ENCODE measurements at regions not wholly inside any gene's neighbourhood (a gene's known extent, or its start where the extent isn't known, plus 50 kb on each side); places are given as distances from the start of the nearest gene placed in this dataset.

DNA sequence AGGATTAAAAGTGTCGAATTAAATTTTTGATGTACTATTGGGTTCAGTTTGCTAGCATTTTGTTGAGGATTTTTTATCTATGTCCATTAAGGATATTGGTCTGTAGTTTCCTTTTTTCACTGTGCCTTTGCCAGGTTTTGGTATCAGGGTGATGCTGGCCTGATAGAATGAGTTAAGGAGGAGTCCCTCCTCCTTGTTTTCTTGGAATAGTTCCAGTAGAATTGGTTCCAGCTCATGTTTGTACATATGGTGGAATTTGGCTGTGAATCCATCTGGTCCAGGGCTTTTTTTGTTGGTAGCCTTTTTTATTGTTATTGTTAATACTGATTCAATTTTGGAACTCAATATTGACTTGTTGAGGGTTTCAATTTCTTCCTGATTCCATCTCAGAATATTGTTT, 141.8 kb downstream of the SIM1 start:
- TF ChIP-seq POLR2AphosphoS5 (IDR thresholded peaks at IDR 0.05; ENCODE audit: low read depth) (no peak), SPI1 (IDR thresholded peaks at IDR 0.05; ENCODE audit: borderline replicate concordance, low read depth) (no peak), GABPA (IDR thresholded peaks at IDR 0.05; ENCODE audit: low read depth) (no peak)
- TF ChIP-seq, protein P1, sequence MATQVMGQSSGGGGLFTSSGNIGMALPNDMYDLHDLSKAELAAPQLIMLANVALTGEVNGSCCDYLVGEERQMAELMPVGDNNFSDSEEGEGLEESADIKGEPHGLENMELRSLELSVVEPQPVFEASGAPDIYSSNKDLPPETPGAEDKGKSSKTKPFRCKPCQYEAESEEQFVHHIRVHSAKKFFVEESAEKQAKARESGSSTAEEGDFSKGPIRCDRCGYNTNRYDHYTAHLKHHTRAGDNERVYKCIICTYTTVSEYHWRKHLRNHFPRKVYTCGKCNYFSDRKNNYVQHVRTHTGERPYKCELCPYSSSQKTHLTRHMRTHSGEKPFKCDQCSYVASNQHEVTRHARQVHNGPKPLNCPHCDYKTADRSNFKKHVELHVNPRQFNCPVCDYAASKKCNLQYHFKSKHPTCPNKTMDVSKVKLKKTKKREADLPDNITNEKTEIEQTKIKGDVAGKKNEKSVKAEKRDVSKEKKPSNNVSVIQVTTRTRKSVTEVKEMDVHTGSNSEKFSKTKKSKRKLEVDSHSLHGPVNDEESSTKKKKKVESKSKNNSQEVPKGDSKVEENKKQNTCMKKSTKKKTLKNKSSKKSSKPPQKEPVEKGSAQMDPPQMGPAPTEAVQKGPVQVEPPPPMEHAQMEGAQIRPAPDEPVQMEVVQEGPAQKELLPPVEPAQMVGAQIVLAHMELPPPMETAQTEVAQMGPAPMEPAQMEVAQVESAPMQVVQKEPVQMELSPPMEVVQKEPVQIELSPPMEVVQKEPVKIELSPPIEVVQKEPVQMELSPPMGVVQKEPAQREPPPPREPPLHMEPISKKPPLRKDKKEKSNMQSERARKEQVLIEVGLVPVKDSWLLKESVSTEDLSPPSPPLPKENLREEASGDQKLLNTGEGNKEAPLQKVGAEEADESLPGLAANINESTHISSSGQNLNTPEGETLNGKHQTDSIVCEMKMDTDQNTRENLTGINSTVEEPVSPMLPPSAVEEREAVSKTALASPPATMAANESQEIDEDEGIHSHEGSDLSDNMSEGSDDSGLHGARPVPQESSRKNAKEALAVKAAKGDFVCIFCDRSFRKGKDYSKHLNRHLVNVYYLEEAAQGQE (IDR thresholded peaks at IDR 0.05; ENCODE audit: insufficient replicate concordance, low read depth) = no peak
- TF ChIP-seq, protein P2, sequence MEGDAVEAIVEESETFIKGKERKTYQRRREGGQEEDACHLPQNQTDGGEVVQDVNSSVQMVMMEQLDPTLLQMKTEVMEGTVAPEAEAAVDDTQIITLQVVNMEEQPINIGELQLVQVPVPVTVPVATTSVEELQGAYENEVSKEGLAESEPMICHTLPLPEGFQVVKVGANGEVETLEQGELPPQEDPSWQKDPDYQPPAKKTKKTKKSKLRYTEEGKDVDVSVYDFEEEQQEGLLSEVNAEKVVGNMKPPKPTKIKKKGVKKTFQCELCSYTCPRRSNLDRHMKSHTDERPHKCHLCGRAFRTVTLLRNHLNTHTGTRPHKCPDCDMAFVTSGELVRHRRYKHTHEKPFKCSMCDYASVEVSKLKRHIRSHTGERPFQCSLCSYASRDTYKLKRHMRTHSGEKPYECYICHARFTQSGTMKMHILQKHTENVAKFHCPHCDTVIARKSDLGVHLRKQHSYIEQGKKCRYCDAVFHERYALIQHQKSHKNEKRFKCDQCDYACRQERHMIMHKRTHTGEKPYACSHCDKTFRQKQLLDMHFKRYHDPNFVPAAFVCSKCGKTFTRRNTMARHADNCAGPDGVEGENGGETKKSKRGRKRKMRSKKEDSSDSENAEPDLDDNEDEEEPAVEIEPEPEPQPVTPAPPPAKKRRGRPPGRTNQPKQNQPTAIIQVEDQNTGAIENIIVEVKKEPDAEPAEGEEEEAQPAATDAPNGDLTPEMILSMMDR (IDR thresholded peaks at IDR 0.05; ENCODE audit: insufficient read depth, low read length) = no peak
- no peaks in the 10 kb centered on the region for H3K27me3 ChIP-seq (ENCODE audit: insufficient read depth, poor library complexity, severe bottlenecking)
- DNase-seq (ENCODE audit: low read depth in 1 of 2, low spot score in 1 of 2) = no peak
- no peak overlapping the region for H3K27ac ChIP-seq (replicated peaks)
- H3K4me3 ChIP-seq (replicated peaks; ENCODE audit: insufficient read depth, low read length) = no peak overlapping the region

DNA sequence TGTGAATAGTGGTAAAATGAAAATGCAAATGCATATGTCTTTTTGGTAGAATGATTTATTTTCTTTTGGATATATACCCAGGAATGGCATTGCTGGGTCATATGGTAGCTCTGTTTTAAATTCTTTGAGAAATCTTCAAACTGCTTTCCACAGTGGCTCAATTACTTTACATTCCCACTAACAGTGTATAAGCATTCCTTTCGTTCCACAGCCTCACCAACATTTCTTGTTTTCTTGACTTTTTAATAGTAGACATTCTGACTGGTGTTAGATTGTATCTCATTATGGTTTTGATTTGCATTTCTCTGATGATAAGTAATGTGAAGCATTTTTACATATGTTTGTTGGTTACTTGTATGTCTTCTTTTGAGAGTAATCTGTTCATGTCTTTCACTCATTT, 144.0 kb downstream of the SIM1 start:
- Histone ChIP-seq H3K27ac (replicated peaks) (no peak overlapping the region), H3K27me3 (ENCODE audit: insufficient read depth, poor library complexity, severe bottlenecking) (no peaks in the 10 kb centered on the region), H3K4me3 (replicated peaks; ENCODE audit: insufficient read depth, low read length) (no peak overlapping the region)
- no peak for DNase-seq (ENCODE audit: low read depth in 1 of 2, low spot score in 1 of 2)
- TF ChIP-seq POLR2AphosphoS5 (IDR thresholded peaks at IDR 0.05; ENCODE audit: low read depth) (no peak), SPI1 (IDR thresholded peaks at IDR 0.05; ENCODE audit: borderline replicate concordance, low read depth) (no peak), GABPA (IDR thresholded peaks at IDR 0.05; ENCODE audit: low read depth) (no peak)
- TF ChIP-seq, protein P2 (IDR thresholded peaks at IDR 0.05; ENCODE audit: insufficient read depth, low read length) = no peak
- TF ChIP-seq, protein P1 (IDR thresholded peaks at IDR 0.05; ENCODE audit: insufficient replicate concordance, low read depth) = no peak

DNA sequence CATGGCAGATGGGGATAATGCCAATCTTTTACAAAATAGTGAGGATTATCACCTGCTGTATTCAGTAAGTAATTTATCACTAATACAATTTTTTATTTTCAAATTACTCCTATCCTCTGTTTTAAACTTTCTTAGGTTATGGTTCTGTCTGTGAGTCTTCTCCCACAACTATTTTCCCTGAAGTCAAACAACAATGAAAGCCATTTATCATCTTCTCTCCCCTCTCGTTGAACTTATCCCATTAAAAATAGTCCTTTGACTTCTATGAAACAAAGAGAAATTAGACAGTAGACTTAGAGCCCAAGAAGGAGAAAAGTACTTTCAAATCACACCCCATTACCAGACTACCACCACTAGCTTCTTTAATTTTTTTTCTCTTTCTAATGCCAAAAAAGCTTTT, 147.7 kb downstream of the SIM1 start:
- TF ChIP-seq SPI1 (IDR thresholded peaks at IDR 0.05; ENCODE audit: borderline replicate concordance, low read depth) (no peak), POLR2AphosphoS5 (IDR thresholded peaks at IDR 0.05; ENCODE audit: low read depth) (no peak), GABPA (IDR thresholded peaks at IDR 0.05; ENCODE audit: low read depth) (no peak)
- TF ChIP-seq, protein P1 (IDR thresholded peaks at IDR 0.05; ENCODE audit: insufficient replicate concordance, low read depth) = no peak
- TF ChIP-seq, protein P2 (IDR thresholded peaks at IDR 0.05; ENCODE audit: insufficient read depth, low read length) = no peak
- H3K27ac ChIP-seq (replicated peaks) = no peak overlapping the region
- no peaks in the 10 kb centered on the region for H3K27me3 ChIP-seq (ENCODE audit: insufficient read depth, poor library complexity, severe bottlenecking)
- H3K4me3 ChIP-seq (replicated peaks; ENCODE audit: insufficient read depth, low read length) = no peak overlapping the region
- DNase-seq (ENCODE audit: low read depth in 1 of 2, low spot score in 1 of 2) = no peak

Data from HL-60 (cell line).